Fibroblast of skin of abdomen (primary cell): ENCODE measurements at regions not wholly inside any gene's neighbourhood (a gene's known extent, or its start where the extent isn't known, plus 50 kb on each side); places are given as distances from the start of the nearest gene placed in this dataset.

ENCODE experiments used
- DNase-seq: peaks from one replicate; pipeline ENCODE4 v3.0.0-alpha.2; 2013

GRCh38 chr3:8825153-8825825, 55.9 kb upstream of the OXTR start:
- DNase-seq, result no peak

GRCh38 chr3:8824238-8824637, 54.8 kb upstream of the OXTR start:
- DNase-seq, result no peak

GRCh38 chr3:8822141-8822540, 52.7 kb upstream of the OXTR start:
- DNase-seq, result peak; percentile 60
